Endothelial cell of umbilical vein (primary cell): ENCODE measurements at regions not wholly inside any gene's neighbourhood (a gene's known extent, or its start where the extent isn't known, plus 50 kb on each side); places are given as distances from the start of the nearest gene placed in this dataset.
"Not testable (repeated sequence)": the region's sequence is repeated elsewhere in the genome, so short reads cannot be mapped to it uniquely, and the experiment has no call there.

ENCODE experiments used
- BruUV-seq: library from RNA; stranded (reverse); fragments of 400-500 nt; replicated peaks from 2 replicates; lab custom pipeline; 2021; lab: Mats Ljungman, UMichigan
- CTCF ChIA-PET: fragments of 300-600, 350-600 bp; sonication (Branson Sonifier 250); formaldehyde crosslinking; loops from one replicate; lab custom pipeline; 2021; ENCODE audit warnings: antibody characterized with exemption, inconsistent platforms; lab: Charles Lee
- POLR2A ChIA-PET: fragments of 300-600, 350-600 bp; sonication (Branson Sonifier 250); formaldehyde crosslinking; loops from one replicate; lab custom pipeline; 2021; ENCODE audit warnings: antibody characterized with exemption, inconsistent platforms; lab: Charles Lee
- DNase-seq: peaks from one replicate; pipeline ENCODE4 v3.0.0-alpha.2; 2011; ENCODE audit warnings: low read depth, low spot score
- FAIRE-seq: peaks from 2 replicates; lab custom pipeline; 2011; peaks lifted over from hg19 to GRCh38; lab: Jason Lieb, UNC
- H2AFZ ChIP-seq: 2 replicates; pipeline ENCODE4 v1.6.0; 2012; ENCODE audit warnings: low read depth, low read length, control low read depth, inconsistent platforms
- H3K27ac ChIP-seq: 2 replicates; pipeline ENCODE4 v1.5.1; 2011; ENCODE audit warnings: low read depth, mild to moderate bottlenecking, control low read depth, low read length, moderate library complexity; ENCODE audit not compliant: insufficient read depth
- H3K27me3 ChIP-seq, 2 experiments: 2 replicates each; pipeline versions ENCODE4 v1.6.0 to v1.6.1; 2011; ENCODE audit warnings: low read length in 2 of 2, mixed read lengths in 1 of 2; ENCODE audit not compliant: control insufficient read depth in 2 of 2, insufficient read depth in 2 of 2
- H3K36me3 ChIP-seq, 2 experiments: 2 replicates in 1 of 2; 3 replicates in 1 of 2; pipeline ENCODE4 v1.5.1; 2011; ENCODE audit warnings: low read length in 2 of 2, mild to moderate bottlenecking in 1 of 2, moderate library complexity in 1 of 2; ENCODE audit not compliant: control insufficient read depth in 2 of 2, insufficient read depth in 2 of 2; ENCODE audit errors: extremely low read depth in 1 of 2
- H3K4me1 ChIP-seq: 3 replicates; pipeline ENCODE4 v1.5.1; 2011; ENCODE audit warnings: mild to moderate bottlenecking, low read length; ENCODE audit not compliant: control insufficient read depth, insufficient read depth; ENCODE audit errors: extremely low read depth
- H3K4me2 ChIP-seq: 2 replicates; pipeline ENCODE4 v1.6.1; 2011; ENCODE audit warnings: low read length, control low read depth, mixed read lengths; ENCODE audit not compliant: insufficient read depth
- H3K4me3 ChIP-seq, 3 experiments: fragments of 200-600 bp in 1 of 3; sonication (generic), shearing (Covaris generic) in 1 of 3; replicated peaks in 1 of 3; 2 replicates each; pipeline ENCODE4 v1.5.1; 2011 to 2016; ENCODE audit warnings: control low read depth in 3 of 3, low read length in 3 of 3, mild to moderate bottlenecking in 2 of 3, inconsistent platforms in 1 of 3, low read depth in 1 of 3, moderate library complexity in 1 of 3; ENCODE audit not compliant: insufficient read depth in 1 of 3
- H3K79me2 ChIP-seq: 2 replicates; pipeline ENCODE4 v1.6.0; 2012; ENCODE audit warnings: low read length, inconsistent platforms; ENCODE audit not compliant: control insufficient read depth, insufficient read depth
- H3K9ac ChIP-seq: replicated peaks from 2 replicates; pipeline ENCODE3; 2011; ENCODE audit warnings: low read length, control low read depth; ENCODE audit not compliant: insufficient read depth; ENCODE audit errors: extremely low read depth
- H3K9me1 ChIP-seq: replicated peaks from 3 replicates; pipeline ENCODE4 v1.6.0; 2011; ENCODE audit warnings: mild to moderate bottlenecking, low read length; ENCODE audit not compliant: control insufficient read depth, insufficient read depth; ENCODE audit errors: extremely low read depth
- H3K9me3 ChIP-seq: replicated peaks from 2 replicates; pipeline ENCODE4 v1.5.1; 2012; ENCODE audit warnings: low read length, inconsistent platforms; ENCODE audit not compliant: control insufficient read depth, insufficient read depth
- H4K20me1 ChIP-seq: replicated peaks from 2 replicates; pipeline ENCODE3; 2011; ENCODE audit warnings: mild to moderate bottlenecking, low read length; ENCODE audit not compliant: control insufficient read depth, insufficient read depth; ENCODE audit errors: extremely low read depth
- dilution Hi-C: fragments of 300-500 bp; cut with MboI; formaldehyde crosslinking; loops from one replicate; pipeline ENCODE4 v1.15.0; 2019; ENCODE audit warnings: low sequenced_read_pairs; ENCODE audit not compliant: extremely low pct_ligation_motif_present
- intact Hi-C: fragments of 100-400 bp; cut with micrococcal nuclease; formaldehyde crosslinking; loops from one replicate; pipeline ENCODE4 v1.10.0; 2022

DNA sequence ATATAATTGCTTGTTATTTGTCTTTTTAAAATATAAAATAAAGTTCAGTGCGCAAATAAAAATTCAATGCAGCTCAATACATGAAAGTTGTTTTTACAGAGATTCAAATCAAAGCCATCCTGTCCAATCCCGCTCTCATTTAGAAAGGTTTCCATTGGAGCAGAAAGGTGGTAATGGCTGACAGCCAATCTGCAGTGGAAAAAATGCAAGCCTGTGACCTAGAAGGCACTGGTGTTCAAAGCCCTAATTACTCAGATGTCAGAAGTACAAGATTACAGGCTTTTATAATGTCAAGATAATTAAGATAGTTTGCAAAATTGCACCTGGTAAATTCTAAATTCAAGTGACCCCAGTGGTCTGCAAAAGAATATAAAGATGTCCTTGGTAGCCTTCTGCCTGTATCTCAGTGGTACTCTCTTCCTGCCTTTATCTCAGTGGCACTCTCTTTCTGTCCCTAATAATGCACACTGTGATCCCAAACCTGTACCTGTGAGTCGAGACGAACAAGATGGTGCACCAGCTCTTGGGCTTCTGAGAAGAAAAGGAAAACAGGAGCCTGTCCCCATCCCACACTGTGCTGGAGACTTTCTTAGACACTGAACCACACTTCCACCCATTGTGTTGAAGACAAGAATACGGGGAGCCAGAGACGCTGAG lies 212.6 kb upstream of the FRG1 start:
- H3K36me3 ChIP-seq, CTCF ChIA-PET, H3K4me1 ChIP-seq, H3K9me1 ChIP-seq, H3K4me2 ChIP-seq, DNase-seq, dilution Hi-C loops, H3K9ac ChIP-seq, POLR2A ChIA-PET, H3K4me3 ChIP-seq, H3K27ac ChIP-seq, H2AFZ ChIP-seq, intact Hi-C loops, FAIRE-seq, H4K20me1 ChIP-seq, BruUV-seq, H3K9me3 ChIP-seq, H3K79me2 ChIP-seq, H3K27me3 ChIP-seq: not testable (repeated sequence)

DNA sequence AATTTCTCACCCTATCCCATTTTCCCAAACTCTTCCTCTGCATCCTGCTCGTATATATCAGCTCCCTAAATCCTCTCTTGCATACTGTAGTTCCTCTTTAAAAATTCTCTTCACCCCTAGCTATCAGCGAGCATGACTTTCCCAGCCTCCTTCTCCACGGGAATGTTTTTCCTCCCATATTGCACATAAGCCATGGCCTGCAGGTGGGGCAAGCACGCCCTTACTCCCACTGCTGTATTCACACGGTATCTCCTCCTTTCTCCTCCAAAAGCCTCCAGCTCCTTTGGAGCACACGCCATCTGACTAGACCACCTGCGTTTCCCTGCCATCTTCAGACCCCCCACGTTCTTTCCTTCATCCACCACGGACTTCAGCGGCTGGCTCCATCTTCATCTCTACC lies 208.7 kb upstream of the FRG1 start:
- POLR2A ChIA-PET, BruUV-seq, CTCF ChIA-PET, H3K4me1 ChIP-seq, H3K79me2 ChIP-seq, H3K4me2 ChIP-seq, H4K20me1 ChIP-seq, H3K4me3 ChIP-seq, dilution Hi-C loops, H3K9me1 ChIP-seq, H3K9ac ChIP-seq, H2AFZ ChIP-seq, H3K27me3 ChIP-seq, H3K36me3 ChIP-seq, FAIRE-seq, intact Hi-C loops, H3K9me3 ChIP-seq, DNase-seq, H3K27ac ChIP-seq: not testable (repeated sequence)

DNA sequence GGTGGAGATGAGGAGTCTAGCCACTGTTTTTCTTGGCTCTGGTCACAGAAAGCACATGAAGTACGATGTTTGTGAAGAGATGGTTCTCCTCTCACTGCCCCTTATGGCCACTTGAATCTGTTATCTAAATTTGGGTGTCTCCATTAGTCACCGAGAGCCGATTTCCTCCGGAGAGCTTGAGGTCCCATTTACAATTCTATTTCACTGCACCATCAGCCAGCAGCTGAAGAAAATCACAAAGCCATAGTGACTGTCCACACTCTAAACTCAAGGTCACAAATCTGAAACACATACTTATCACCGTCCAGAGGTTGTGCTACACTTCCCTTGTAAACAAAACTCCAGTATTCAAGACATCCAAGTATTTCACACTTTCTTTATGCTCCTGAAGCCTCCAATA lies 207.2 kb upstream of the FRG1 start:
- POLR2A ChIA-PET, H3K79me2 ChIP-seq, H3K4me2 ChIP-seq, FAIRE-seq, H3K27me3 ChIP-seq, intact Hi-C loops, H3K9me3 ChIP-seq, H3K36me3 ChIP-seq, BruUV-seq, H2AFZ ChIP-seq, H3K4me1 ChIP-seq, H3K9ac ChIP-seq, H4K20me1 ChIP-seq, dilution Hi-C loops, CTCF ChIA-PET, DNase-seq, H3K9me1 ChIP-seq, H3K4me3 ChIP-seq, H3K27ac ChIP-seq: not testable (repeated sequence)

DNA sequence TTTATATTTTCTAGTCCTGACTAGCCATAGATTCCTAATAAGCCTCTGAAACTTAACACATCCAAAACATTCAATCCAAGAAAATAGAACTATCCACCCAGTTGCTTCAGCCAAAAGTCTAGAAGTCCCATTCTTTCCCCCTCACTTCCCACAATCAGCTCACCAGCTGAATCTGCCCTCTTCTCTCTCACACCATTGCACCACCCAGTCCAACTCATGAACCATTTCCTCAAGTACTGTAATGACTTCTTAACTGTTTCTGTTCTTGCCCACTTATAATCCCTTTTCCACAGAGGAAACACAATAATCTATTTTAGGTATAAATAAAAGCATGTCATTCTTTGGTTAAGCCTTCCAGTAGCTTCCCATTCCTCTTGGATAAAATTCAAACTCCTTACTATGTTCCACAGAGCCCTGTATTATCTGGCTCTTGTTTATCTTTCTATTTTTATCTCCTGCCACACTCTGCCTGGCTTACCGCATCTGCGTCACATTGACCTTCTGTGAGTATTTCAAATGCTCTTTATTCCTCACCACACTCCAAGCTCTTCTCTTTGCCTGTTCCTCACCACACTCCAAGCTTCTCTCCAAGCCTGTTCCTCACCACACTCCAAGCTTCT lies 205.9 kb upstream of the FRG1 start:
- H3K4me1 ChIP-seq, BruUV-seq, FAIRE-seq, H3K36me3 ChIP-seq, H3K27me3 ChIP-seq, POLR2A ChIA-PET, H2AFZ ChIP-seq, DNase-seq, H3K4me2 ChIP-seq, intact Hi-C loops, H3K9ac ChIP-seq, H3K4me3 ChIP-seq, dilution Hi-C loops, CTCF ChIA-PET, H3K79me2 ChIP-seq, H3K27ac ChIP-seq, H4K20me1 ChIP-seq, H3K9me1 ChIP-seq, H3K9me3 ChIP-seq: not testable (repeated sequence)
